SK-N-SH treated with all-trans-retinoic acid at 6 μM for 48 hours (cell line): ENCODE measurements at regions not wholly inside any gene's neighbourhood (a gene's known extent, or its start where the extent isn't known, plus 50 kb on each side); places are given as distances from the start of the nearest gene placed in this dataset.

Experiments
- ARNTL ChIP-seq: fragments of 450-650 bp; formaldehyde crosslinking; IDR thresholded peaks from 2 replicates; pipeline ENCODE4 v1.5.0; 2020; ENCODE audit warnings: low read depth, mild to moderate bottlenecking, moderate library complexity, borderline replicate concordance
- POU6F1 ChIP-seq: fragments of 250-450 bp; sonication (Bioruptor Pico); IDR thresholded peaks from 2 replicates; pipeline ENCODE4 v1.8.0; 2021; ENCODE audit warnings: low read depth, mild to moderate bottlenecking, moderate library complexity, borderline replicate concordance
- PPARA ChIP-seq: fragments of 250-450 bp; sonication (Bioruptor Pico); IDR thresholded peaks from 2 replicates; pipeline ENCODE4 v1.5.0; 2020; ENCODE audit warnings: mild to moderate bottlenecking, borderline replicate concordance
- TSHZ2 ChIP-seq: fragments of 250-450 bp; sonication (Bioruptor Pico); IDR thresholded peaks from 2 replicates; pipeline ENCODE4 v1.5.0; 2020; ENCODE audit warnings: mild to moderate bottlenecking, moderate library complexity

DNA sequence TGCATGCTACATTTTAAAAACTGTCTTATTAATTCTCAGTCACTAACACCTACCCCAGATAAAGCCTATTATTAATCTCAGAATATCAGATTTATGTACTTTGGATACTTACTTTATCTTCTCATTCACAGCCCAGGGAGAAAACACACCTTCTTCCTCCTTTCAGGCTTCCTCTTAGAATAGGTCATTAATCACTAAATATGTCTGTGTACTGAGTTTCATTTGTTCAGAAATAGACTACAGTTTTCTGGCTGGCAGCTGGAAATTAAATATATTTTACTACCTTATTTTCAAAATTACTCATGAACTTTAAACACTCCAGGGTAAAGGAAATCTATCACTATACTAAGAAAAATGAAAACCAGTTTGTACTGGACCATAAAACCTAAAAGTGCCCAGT lies 147.7 kb upstream of the DST start:
- no peak for TF ChIP-seq TSHZ2 (CRISPR knock-in tag)
- no peak for TF ChIP-seq POU6F1 (CRISPR knock-in tag)
- no peak for TF ChIP-seq PPARA
- TF ChIP-seq ARNTL (CRISPR knock-in tag), result no peak
